ENCODE measurements at regions not wholly inside any gene's neighbourhood (a gene's known extent, or its start where the extent isn't known, plus 50 kb on each side); places are given as distances from the start of the nearest gene placed in this dataset.

- no peak overlapping the region for H3K4me3 ChIP-seq (ENCODE audit: low read length)
- DNase-seq (ENCODE audit: low read depth): peak; percentile 13
- no peak for TF ChIP-seq CTCF (IDR thresholded peaks at IDR 0.05; ENCODE audit: insufficient read depth, low read depth, low read length, missing control alignments)
Observed at GRCh38 chr5:133876266-133876665, 92.2 kb downstream of the C5orf15 start.

- no peak for DNase-seq (ENCODE audit: low read depth)
- no peak overlapping the region for H3K4me3 ChIP-seq (ENCODE audit: low read length)
- no peak for TF ChIP-seq CTCF (IDR thresholded peaks at IDR 0.05; ENCODE audit: insufficient read depth, low read depth, low read length, missing control alignments)
Observed at GRCh38 chr5:133875179-133875578, 93.2 kb downstream of the C5orf15 start.

GRCh38 chr5:133873449-133873848, 95.0 kb downstream of the C5orf15 start:
- no peak for DNase-seq (ENCODE audit: low read depth)
- no peak for TF ChIP-seq CTCF (IDR thresholded peaks at IDR 0.05; ENCODE audit: insufficient read depth, low read depth, low read length, missing control alignments)
- no peak overlapping the region for H3K4me3 ChIP-seq (ENCODE audit: low read length)

GRCh38 chr5:133870661-133871060, 97.8 kb downstream of the C5orf15 start:
- no peak for DNase-seq (ENCODE audit: low read depth)
- no peak overlapping the region for H3K4me3 ChIP-seq (ENCODE audit: low read length)
- no peak for TF ChIP-seq CTCF (IDR thresholded peaks at IDR 0.05; ENCODE audit: insufficient read depth, low read depth, low read length, missing control alignments)

- no peak overlapping the region for H3K4me3 ChIP-seq (ENCODE audit: low read length)
- DNase-seq (ENCODE audit: low read depth): no peak
- TF ChIP-seq CTCF (IDR thresholded peaks at IDR 0.05; ENCODE audit: insufficient read depth, low read depth, low read length, missing control alignments): no peak
Observed at GRCh38 chr5:133869519-133870335, 98.7 kb downstream of the C5orf15 start.

GRCh38 chr5:133868946-133869518, 99.4 kb downstream of the C5orf15 start:
- no peak overlapping the region for H3K4me3 ChIP-seq (ENCODE audit: low read length)
- peak; percentile 88 for TF ChIP-seq CTCF (IDR thresholded peaks at IDR 0.05; ENCODE audit: insufficient read depth, low read depth, low read length, missing control alignments)
- peak; percentile 76 for DNase-seq (ENCODE audit: low read depth)
